SK-N-SH (cell line): ENCODE measurements at regions not wholly inside any gene's neighbourhood (a gene's known extent, or its start where the extent isn't known, plus 50 kb on each side); places are given as distances from the start of the nearest gene placed in this dataset.

Source experiments
- EP300 ChIP-seq, 2 experiments: IDR thresholded peaks; 2 replicates each; pipeline versions ENCODE4 v1.4.0 to v1.6.1; 2012; ENCODE audit warnings: borderline replicate concordance in 1 of 2, low read depth in 1 of 2, low read length in 1 of 2
- POLR2AphosphoS5 ChIP-seq: IDR thresholded peaks from 2 replicates; pipeline ENCODE4 v1.6.1; 2012; ENCODE audit warnings: low read depth, low read length
- TF ChIP-seq, protein P1 (sequence below): fragments of 200-600 bp; sonication (generic); IDR thresholded peaks from 2 replicates; pipeline ENCODE4 v1.6.1; 2017; ENCODE audit warnings: antibody characterized with exemption, mild to moderate bottlenecking, moderate library complexity

DNA sequence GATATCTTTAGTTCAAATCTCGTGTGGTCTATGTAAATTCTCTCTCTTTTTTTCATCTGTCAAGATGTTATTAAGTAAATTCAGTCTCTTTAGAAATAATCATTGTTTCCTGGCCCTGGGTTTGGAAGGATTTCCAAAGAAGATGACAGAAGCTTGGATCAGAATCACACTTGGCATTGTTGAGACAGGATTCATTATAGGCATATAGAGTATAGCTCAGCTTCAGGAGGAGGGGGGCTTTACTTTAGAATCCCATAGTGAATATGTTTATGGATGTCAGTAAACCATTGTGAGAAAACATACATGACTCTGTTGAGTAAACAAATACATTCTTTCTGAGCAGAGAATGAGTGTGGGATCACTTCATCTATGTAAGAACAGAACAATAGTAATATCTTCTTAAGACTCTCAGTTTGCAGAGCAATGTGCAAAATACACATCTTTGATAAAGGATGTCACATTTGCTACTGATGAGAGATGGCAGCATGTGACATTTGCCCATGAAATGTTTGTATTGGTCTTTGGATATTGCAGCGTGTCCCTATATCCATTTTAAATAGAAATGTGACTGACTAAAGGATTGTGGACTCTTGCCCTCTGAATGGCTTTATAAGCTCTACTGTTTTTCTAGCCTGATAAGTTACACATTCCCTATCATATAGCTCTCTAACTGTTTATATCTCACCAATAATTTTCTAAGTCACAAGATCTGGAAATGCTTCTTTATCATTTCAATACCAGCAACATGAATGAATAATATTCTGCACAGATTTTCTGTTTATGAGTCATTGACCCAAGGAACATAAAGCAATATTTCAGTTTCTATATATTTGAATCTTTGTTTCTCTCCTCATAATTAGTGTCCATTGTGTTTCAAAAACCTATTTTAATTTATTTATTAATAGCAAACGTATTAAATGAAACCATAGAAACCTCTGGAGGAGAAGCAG is 95.6 kb upstream of the THRB start:
- TF ChIP-seq, protein P1, sequence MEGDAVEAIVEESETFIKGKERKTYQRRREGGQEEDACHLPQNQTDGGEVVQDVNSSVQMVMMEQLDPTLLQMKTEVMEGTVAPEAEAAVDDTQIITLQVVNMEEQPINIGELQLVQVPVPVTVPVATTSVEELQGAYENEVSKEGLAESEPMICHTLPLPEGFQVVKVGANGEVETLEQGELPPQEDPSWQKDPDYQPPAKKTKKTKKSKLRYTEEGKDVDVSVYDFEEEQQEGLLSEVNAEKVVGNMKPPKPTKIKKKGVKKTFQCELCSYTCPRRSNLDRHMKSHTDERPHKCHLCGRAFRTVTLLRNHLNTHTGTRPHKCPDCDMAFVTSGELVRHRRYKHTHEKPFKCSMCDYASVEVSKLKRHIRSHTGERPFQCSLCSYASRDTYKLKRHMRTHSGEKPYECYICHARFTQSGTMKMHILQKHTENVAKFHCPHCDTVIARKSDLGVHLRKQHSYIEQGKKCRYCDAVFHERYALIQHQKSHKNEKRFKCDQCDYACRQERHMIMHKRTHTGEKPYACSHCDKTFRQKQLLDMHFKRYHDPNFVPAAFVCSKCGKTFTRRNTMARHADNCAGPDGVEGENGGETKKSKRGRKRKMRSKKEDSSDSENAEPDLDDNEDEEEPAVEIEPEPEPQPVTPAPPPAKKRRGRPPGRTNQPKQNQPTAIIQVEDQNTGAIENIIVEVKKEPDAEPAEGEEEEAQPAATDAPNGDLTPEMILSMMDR: no peak
- TF ChIP-seq POLR2AphosphoS5: no peak
- no peak for TF ChIP-seq EP300 (IDR thresholded peaks at IDR 0.05; ENCODE audit: borderline replicate concordance in 1 of 2, low read depth in 1 of 2, low read length in 1 of 2)
